ENCODE measurements at regions not wholly inside any gene's neighbourhood (a gene's known extent, or its start where the extent isn't known, plus 50 kb on each side); places are given as distances from the start of the nearest gene placed in this dataset.
"Not testable (repeated sequence)": the region's sequence is repeated elsewhere in the genome, so short reads cannot be mapped to it uniquely, and the experiment has no call there.

- ChIA-PET CTCF (interaction anchor here (0.6 kb wide), 1 partner anchor 53 kb away, joined by 3 read pairs; no protein-coding TSS in a partner anchor), POLR2A (no interaction called here)
- TF ChIP-seq TARDBP (IDR thresholded peaks at IDR 0.05) (no peak), ELF4 (IDR thresholded peaks at IDR 0.05) (no peak), BHLHE40 (IDR thresholded peaks at IDR 0.05; ENCODE audit: borderline replicate concordance) (no peak), ARNT (IDR thresholded peaks at IDR 0.05) (no peak), PKNOX1 (IDR thresholded peaks at IDR 0.05) (no peak), FOXK2 (IDR thresholded peaks at IDR 0.05) (no peak), LEF1 (IDR thresholded peaks at IDR 0.05; ENCODE audit: borderline replicate concordance) (no peak), SUZ12 (IDR thresholded peaks at IDR 0.05) (no peak), FOXM1 (IDR thresholded peaks at IDR 0.05; ENCODE audit: borderline replicate concordance) (no peak), FOXA1 (IDR thresholded peaks at IDR 0.05) (no peak), ZNF384 (IDR thresholded peaks at IDR 0.05) (no peak), HDGF (IDR thresholded peaks at IDR 0.05; ENCODE audit: borderline replicate concordance) (no peak), SP1 (IDR thresholded peaks at IDR 0.05) (no peak), CTBP1 (IDR thresholded peaks at IDR 0.05; ENCODE audit: borderline replicate concordance) (no peak), NFRKB (IDR thresholded peaks at IDR 0.05) (no peak), L3MBTL2 (conservative IDR thresholded peaks at IDR 0.05) (no peak)
- no peak for DNase-seq (ENCODE audit: extremely low spot score)
Measured at GRCh38 chr4:138627096-138627495, 384.9 kb upstream of the SLC7A11 start.

GRCh38 chr4:138622362-138622761 lies 380.2 kb upstream of the SLC7A11 start:
- DNase-seq (ENCODE audit: extremely low spot score); CTCF ChIA-PET; POLR2A ChIA-PET: not testable (repeated sequence)

- no peak for DNase-seq (ENCODE audit: extremely low spot score)
- no peak for TF ChIP-seq CTBP1 (IDR thresholded peaks at IDR 0.05; ENCODE audit: borderline replicate concordance)
- TF ChIP-seq SP1 (IDR thresholded peaks at IDR 0.05) = no peak
- no peak for TF ChIP-seq BHLHE40 (IDR thresholded peaks at IDR 0.05; ENCODE audit: borderline replicate concordance)
- TF ChIP-seq FOXM1 (IDR thresholded peaks at IDR 0.05; ENCODE audit: borderline replicate concordance) = no peak
- TF ChIP-seq ZNF384 (IDR thresholded peaks at IDR 0.05) = no peak
- TF ChIP-seq L3MBTL2 (conservative IDR thresholded peaks at IDR 0.05) = no peak
- no peak for TF ChIP-seq FOXK2 (IDR thresholded peaks at IDR 0.05)
- no peak for TF ChIP-seq ELF4 (IDR thresholded peaks at IDR 0.05)
- no peak for TF ChIP-seq SUZ12 (IDR thresholded peaks at IDR 0.05)
- no peak for TF ChIP-seq PKNOX1 (IDR thresholded peaks at IDR 0.05)
- CTCF ChIA-PET = no interaction called here
- POLR2A ChIA-PET = no interaction called here
Measured at GRCh38 chr4:138616775-138617174, 374.6 kb upstream of the SLC7A11 start.

- no peak for TF ChIP-seq PKNOX1 (IDR thresholded peaks at IDR 0.05)
- no peak for TF ChIP-seq ARNT (IDR thresholded peaks at IDR 0.05)
- no peak for TF ChIP-seq ELF4 (IDR thresholded peaks at IDR 0.05)
- no peak for TF ChIP-seq CTBP1 (IDR thresholded peaks at IDR 0.05; ENCODE audit: borderline replicate concordance)
- TF ChIP-seq TARDBP (IDR thresholded peaks at IDR 0.05) = no peak
- no peak for TF ChIP-seq SP1 (IDR thresholded peaks at IDR 0.05)
- TF ChIP-seq HDGF (IDR thresholded peaks at IDR 0.05; ENCODE audit: borderline replicate concordance) = no peak
- TF ChIP-seq L3MBTL2 (conservative IDR thresholded peaks at IDR 0.05) = no peak
- no peak for TF ChIP-seq BHLHE40 (IDR thresholded peaks at IDR 0.05; ENCODE audit: borderline replicate concordance)
- TF ChIP-seq ZNF384 (IDR thresholded peaks at IDR 0.05) = no peak
- no peak for TF ChIP-seq FOXK2 (IDR thresholded peaks at IDR 0.05)
- no peak for TF ChIP-seq SUZ12 (IDR thresholded peaks at IDR 0.05)
- no peak for TF ChIP-seq LEF1 (IDR thresholded peaks at IDR 0.05; ENCODE audit: borderline replicate concordance)
- no peak for TF ChIP-seq FOXM1 (IDR thresholded peaks at IDR 0.05; ENCODE audit: borderline replicate concordance)
- no peak for TF ChIP-seq NFRKB (IDR thresholded peaks at IDR 0.05)
- TF ChIP-seq FOXA1 (IDR thresholded peaks at IDR 0.05) = no peak
- DNase-seq (ENCODE audit: extremely low spot score) = no peak
- ChIA-PET CTCF (interaction anchor here (0.6 kb wide), 1 partner anchor 144 kb away, joined by 3 read pairs; no protein-coding TSS in a partner anchor), POLR2A (no interaction called here)
Measured at GRCh38 chr4:138614398-138615142, 372.4 kb upstream of the SLC7A11 start.

GRCh38 chr4:138612428-138612827 lies 370.3 kb upstream of the SLC7A11 start:
- DNase-seq (ENCODE audit: extremely low spot score) = no peak
- TF ChIP-seq HDGF (IDR thresholded peaks at IDR 0.05; ENCODE audit: borderline replicate concordance) = no peak
- CTCF ChIA-PET = interaction anchor here (0.7 kb wide), 1 partner anchor 418 kb away, joined by 3 read pairs; no protein-coding TSS in a partner anchor
- POLR2A ChIA-PET = no interaction called here

- no peak for DNase-seq (ENCODE audit: extremely low spot score)
- TF ChIP-seq TARDBP (IDR thresholded peaks at IDR 0.05) (no peak), ZNF384 (IDR thresholded peaks at IDR 0.05) (no peak), L3MBTL2 (conservative IDR thresholded peaks at IDR 0.05) (no peak), ARNT (IDR thresholded peaks at IDR 0.05) (no peak), FOXK2 (IDR thresholded peaks at IDR 0.05) (no peak), BHLHE40 (IDR thresholded peaks at IDR 0.05; ENCODE audit: borderline replicate concordance) (no peak), SP1 (IDR thresholded peaks at IDR 0.05) (no peak)
- ChIA-PET POLR2A (no interaction called here), CTCF (interaction anchor here (0.7 kb wide), 1 partner anchor 419 kb away, joined by 3 read pairs; no protein-coding TSS in a partner anchor)
Measured at GRCh38 chr4:138611721-138612120, 369.6 kb upstream of the SLC7A11 start.

Measured in HEK293T (cell line).